HEK293 (cell line): ENCODE measurements at regions not wholly inside any gene's neighbourhood (a gene's known extent, or its start where the extent isn't known, plus 50 kb on each side); places are given as distances from the start of the nearest gene placed in this dataset.

Experiments used
- ZNF174 ChIP-seq: fragments of 450-650 bp; formaldehyde crosslinking; IDR thresholded peaks from 2 replicates; pipeline ENCODE4 v1.5.0; 2017; ENCODE audit warnings: missing biosample characterization, mild to moderate bottlenecking, missing genetic modification characterization
- ZNF274 ChIP-seq, 2 experiments: fragments of 200-500 bp in 1 of 2; fragments of 450-650 bp in 1 of 2; sonication (Bioruptor generic) in 1 of 2; formaldehyde crosslinking in 1 of 2; IDR thresholded peaks; 2 replicates each; pipeline versions ENCODE4 v1.5.1 to v1.6.1; 2014 to 2016; ENCODE audit warnings: borderline replicate concordance in 1 of 2, inconsistent platforms in 1 of 2, low read length in 1 of 2, missing biosample characterization in 1 of 2, missing genetic modification characterization in 1 of 2
- ZNF747 ChIP-seq: fragments of 450-650 bp; formaldehyde crosslinking; IDR thresholded peaks from 2 replicates; pipeline ENCODE4 v1.5.1; 2016; ENCODE audit warnings: missing biosample characterization, missing genetic modification characterization
- ZNF76 ChIP-seq: fragments of 450-650 bp; formaldehyde crosslinking; IDR thresholded peaks from 2 replicates; pipeline ENCODE4; 2016; ENCODE audit warnings: low read depth, missing biosample characterization, missing genetic modification characterization, borderline replicate concordance
- TF ChIP-seq, protein P1 (sequence below): fragments of 450-650 bp; formaldehyde crosslinking; IDR thresholded peaks from 2 replicates; pipeline ENCODE4 v1.5.1; 2016; ENCODE audit warnings: missing biosample characterization, missing genetic modification characterization

DNA sequence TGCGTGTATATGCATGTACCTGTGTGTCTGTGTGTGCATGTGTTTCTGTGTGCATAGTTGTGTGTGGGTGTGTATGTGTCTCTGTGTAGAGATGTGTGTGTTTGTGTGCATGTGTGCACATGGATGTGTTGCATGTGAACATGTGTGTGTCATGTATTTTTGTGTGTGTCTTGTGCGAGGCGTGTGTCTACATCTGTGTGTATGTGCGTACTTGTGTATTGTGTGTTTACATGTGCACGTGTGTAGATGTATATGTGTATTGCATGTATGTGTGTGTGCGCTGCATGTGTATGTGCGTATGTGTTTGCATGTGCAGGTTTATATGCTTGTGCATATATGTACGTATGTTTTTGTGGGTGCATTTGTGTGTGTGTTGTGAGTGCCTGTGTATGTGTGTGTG is 735.2 kb downstream of the GALR1 start:
- TF ChIP-seq, protein P1, sequence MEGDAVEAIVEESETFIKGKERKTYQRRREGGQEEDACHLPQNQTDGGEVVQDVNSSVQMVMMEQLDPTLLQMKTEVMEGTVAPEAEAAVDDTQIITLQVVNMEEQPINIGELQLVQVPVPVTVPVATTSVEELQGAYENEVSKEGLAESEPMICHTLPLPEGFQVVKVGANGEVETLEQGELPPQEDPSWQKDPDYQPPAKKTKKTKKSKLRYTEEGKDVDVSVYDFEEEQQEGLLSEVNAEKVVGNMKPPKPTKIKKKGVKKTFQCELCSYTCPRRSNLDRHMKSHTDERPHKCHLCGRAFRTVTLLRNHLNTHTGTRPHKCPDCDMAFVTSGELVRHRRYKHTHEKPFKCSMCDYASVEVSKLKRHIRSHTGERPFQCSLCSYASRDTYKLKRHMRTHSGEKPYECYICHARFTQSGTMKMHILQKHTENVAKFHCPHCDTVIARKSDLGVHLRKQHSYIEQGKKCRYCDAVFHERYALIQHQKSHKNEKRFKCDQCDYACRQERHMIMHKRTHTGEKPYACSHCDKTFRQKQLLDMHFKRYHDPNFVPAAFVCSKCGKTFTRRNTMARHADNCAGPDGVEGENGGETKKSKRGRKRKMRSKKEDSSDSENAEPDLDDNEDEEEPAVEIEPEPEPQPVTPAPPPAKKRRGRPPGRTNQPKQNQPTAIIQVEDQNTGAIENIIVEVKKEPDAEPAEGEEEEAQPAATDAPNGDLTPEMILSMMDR (tag by site-specific recombination): no peak
- TF ChIP-seq ZNF76 (tag by site-specific recombination): no peak
- no peak for TF ChIP-seq ZNF274 (IDR thresholded peaks at IDR 0.05; ENCODE audit: low read length)
- TF ChIP-seq ZNF274 (tag by site-specific recombination; IDR thresholded peaks at IDR 0.05; ENCODE audit: borderline replicate concordance): no peak
- no peak for TF ChIP-seq ZNF747 (tag by site-specific recombination)
- no peak for TF ChIP-seq ZNF174 (tag by site-specific recombination)
